ENCODE measurements at regions not wholly inside any gene's neighbourhood (a gene's known extent, or its start where the extent isn't known, plus 50 kb on each side); places are given as distances from the start of the nearest gene placed in this dataset.

GRCh38 chr2:56483081-56483480 is 299.3 kb downstream of the CCDC85A start (continued):
- TF ChIP-seq PATZ1 (CRISPR knock-in tag; IDR thresholded peaks at IDR 0.05; ENCODE audit: borderline replicate concordance), result no peak
- no peak for TF ChIP-seq CSRNP3 (CRISPR knock-in tag; IDR thresholded peaks at IDR 0.05)
- no peak for TF ChIP-seq ISL1 (CRISPR knock-in tag; IDR thresholded peaks at IDR 0.05)
- TF ChIP-seq ARNTL (CRISPR knock-in tag; IDR thresholded peaks at IDR 0.05; ENCODE audit: borderline replicate concordance, low read depth), result no peak

- no peak for TF ChIP-seq ZC3H10 (CRISPR knock-in tag; IDR thresholded peaks at IDR 0.05)
- ATAC-seq, result no peak
Measured at GRCh38 chr2:56484906-56485305, 301.1 kb downstream of the CCDC85A start.

- no peak for TF ChIP-seq ARNTL (CRISPR knock-in tag; IDR thresholded peaks at IDR 0.05; ENCODE audit: borderline replicate concordance, low read depth)
- no peak for TF ChIP-seq ZFP3 (CRISPR knock-in tag; IDR thresholded peaks at IDR 0.05)
- TF ChIP-seq ZC3H10 (CRISPR knock-in tag; IDR thresholded peaks at IDR 0.05), result no peak
- no peak for TF ChIP-seq TOX (CRISPR knock-in tag; IDR thresholded peaks at IDR 0.05; ENCODE audit: borderline replicate concordance)
- no peak for TF ChIP-seq RARB (CRISPR knock-in tag; IDR thresholded peaks at IDR 0.05)
- no peak for TF ChIP-seq PPARA (CRISPR knock-in tag; IDR thresholded peaks at IDR 0.05; ENCODE audit: borderline replicate concordance)
- ATAC-seq, result no peak
Measured at GRCh38 chr2:56500317-56500716, 316.5 kb downstream of the CCDC85A start.

- ATAC-seq, result no peak
- TF ChIP-seq SNAI2 (CRISPR knock-in tag; IDR thresholded peaks at IDR 0.05), result no peak
- no peak for TF ChIP-seq ZNF8 (CRISPR knock-in tag; IDR thresholded peaks at IDR 0.05)
- TF ChIP-seq ARNTL (CRISPR knock-in tag; IDR thresholded peaks at IDR 0.05; ENCODE audit: borderline replicate concordance, low read depth), result no peak
- TF ChIP-seq ZFP3 (CRISPR knock-in tag; IDR thresholded peaks at IDR 0.05), result no peak
- TF ChIP-seq ZFP30 (CRISPR knock-in tag; IDR thresholded peaks at IDR 0.05), result no peak
- no peak for TF ChIP-seq ZNF565 (CRISPR knock-in tag; conservative IDR thresholded peaks at IDR 0.05; ENCODE audit: low read depth)
- TF ChIP-seq POU6F1 (CRISPR knock-in tag; IDR thresholded peaks at IDR 0.05; ENCODE audit: borderline replicate concordance, low read depth), result no peak
- TF ChIP-seq BACH2 (CRISPR knock-in tag; IDR thresholded peaks at IDR 0.05; ENCODE audit: borderline replicate concordance), result no peak
- TF ChIP-seq CSRNP3 (CRISPR knock-in tag; IDR thresholded peaks at IDR 0.05), result no peak
- TF ChIP-seq RARB (CRISPR knock-in tag; IDR thresholded peaks at IDR 0.05), result no peak
- no peak for TF ChIP-seq OSR1 (CRISPR knock-in tag; IDR thresholded peaks at IDR 0.05)
- TF ChIP-seq ISL1 (CRISPR knock-in tag; IDR thresholded peaks at IDR 0.05), result no peak
- no peak for TF ChIP-seq ESRRG (CRISPR knock-in tag; IDR thresholded peaks at IDR 0.05)
- TF ChIP-seq CSDC2 (CRISPR knock-in tag; IDR thresholded peaks at IDR 0.05), result no peak
Measured at GRCh38 chr2:56502616-56503015, 318.8 kb downstream of the CCDC85A start.

- TF ChIP-seq PATZ1 (CRISPR knock-in tag; IDR thresholded peaks at IDR 0.05; ENCODE audit: borderline replicate concordance), result no peak
- TF ChIP-seq TSHZ2 (CRISPR knock-in tag; IDR thresholded peaks at IDR 0.05), result no peak
- ATAC-seq, result no peak
Measured at GRCh38 chr2:56505885-56506284, 322.1 kb downstream of the CCDC85A start.

All from SK-N-SH treated with all-trans-retinoic acid at 6 μM for 48 hours (cell line).